ENCODE measurements at regions not wholly inside any gene's neighbourhood (a gene's known extent, or its start where the extent isn't known, plus 50 kb on each side); places are given as distances from the start of the nearest gene placed in this dataset.

GRCh38 chr14:36066636-36067035 is 109.9 kb downstream of the PTCSC3 start:
- intact Hi-C loops (cut with DNase I), result no loop called here
- ATAC-seq (no peak), DNase-seq (no peak)
- H3K4me3 ChIP-seq, result no peak overlapping the region
- no peak for TF ChIP-seq POLR2A (IDR thresholded peaks at IDR 0.05)
- no peak for TF ChIP-seq CTCF (IDR thresholded peaks at IDR 0.05)
- H3K36me3 ChIP-seq, result no peaks in the 10 kb centered on the region
- H3K27me3 ChIP-seq, result no peaks in the 10 kb centered on the region
- H3K4me1 ChIP-seq, result peaks cover 0 to 15% (median 3%) of the 10 kb centered on the region in 4 donors
- no peaks in the 10 kb centered on the region for H3K9me3 ChIP-seq
- 83% methylated on average over 4 of the region's 4 CpGs for WGBS (ENCODE audit: insufficient coverage, low coverage, low lambda C conversion rate, missing lambda C conversion rate)
- H3K27ac ChIP-seq, result no peak overlapping the region

- H3K4me3 ChIP-seq, result no peak overlapping the region
- ATAC-seq, result no peak
- H3K4me1 ChIP-seq, result peaks cover 0 to 15% (median 3%) of the 10 kb centered on the region in 4 donors
- H3K36me3 ChIP-seq, result no peaks in the 10 kb centered on the region
- TF ChIP-seq CTCF (IDR thresholded peaks at IDR 0.05) (no peak), POLR2A (IDR thresholded peaks at IDR 0.05) (no peak)
- H3K27me3 ChIP-seq, result no peaks in the 10 kb centered on the region
- H3K27ac ChIP-seq, result no peak overlapping the region
- 58% methylated on average over 3 of the region's 3 CpGs for WGBS (ENCODE audit: insufficient coverage, low coverage, low lambda C conversion rate, missing lambda C conversion rate)
- intact Hi-C loops (cut with DNase I), result no loop called here
- no peak for DNase-seq
- H3K9me3 ChIP-seq, result no peaks in the 10 kb centered on the region
Measured at GRCh38 chr14:36065831-36066230, 110.7 kb downstream of the PTCSC3 start.

- ATAC-seq, result no peak
- Histone ChIP-seq H3K27ac (no peak overlapping the region), H3K27me3 (no peaks in the 10 kb centered on the region), H3K4me3 (no peak overlapping the region), H3K36me3 (no peaks in the 10 kb centered on the region), H3K4me1 (peaks cover 0 to 8% (median 4%) of the 10 kb centered on the region in 4 donors), H3K9me3 (no peaks in the 10 kb centered on the region)
- no peak for DNase-seq
- WGBS (ENCODE audit: insufficient coverage, low coverage, low lambda C conversion rate, missing lambda C conversion rate), result 56% methylated on average over 2 of the region's 2 CpGs
- intact Hi-C loops (cut with DNase I), result no loop called here
- TF ChIP-seq POLR2A (IDR thresholded peaks at IDR 0.05) (no peak), CTCF (IDR thresholded peaks at IDR 0.05) (no peak)
Measured at GRCh38 chr14:36059531-36059930, 117.0 kb downstream of the PTCSC3 start.

- intact Hi-C loops (cut with DNase I), result no loop called here
- TF ChIP-seq POLR2A (IDR thresholded peaks at IDR 0.05) (no peak), CTCF (IDR thresholded peaks at IDR 0.05) (no peak)
- Histone ChIP-seq H3K27ac (no peak overlapping the region), H3K4me3 (no peak overlapping the region), H3K27me3 (no peaks in the 10 kb centered on the region), H3K4me1 (peaks cover 0 to 21% (median 7%) of the 10 kb centered on the region in 4 donors), H3K36me3 (no peaks in the 10 kb centered on the region), H3K9me3 (no peaks in the 10 kb centered on the region)
- WGBS (ENCODE audit: insufficient coverage, low coverage, low lambda C conversion rate, missing lambda C conversion rate), result 61% methylated on average over 6 of the region's 7 CpGs
- DNase-seq, result no peak
- peak in 1 of 4 donors; percentile 5 for ATAC-seq
Measured at GRCh38 chr14:36057452-36058116, 118.9 kb downstream of the PTCSC3 start.

Data from right lobe of liver (tissue), 6 donors.